NCI-H187 (cell line): ENCODE measurements at regions not wholly inside any gene's neighbourhood (a gene's known extent, or its start where the extent isn't known, plus 50 kb on each side); places are given as distances from the start of the nearest gene placed in this dataset.

Experiments
- DNase-seq, 2 experiments: peaks; one replicate each; lab custom pipeline; 2025; lab: John Stamatoyannopoulos, UW

- DNase-seq = no peak
These were observed 64.0 kb upstream of the FERD3L start for GRCh38 chr7:19209166-19209696.

GRCh38 chr7:19206721-19207120 is 61.5 kb upstream of the FERD3L start:
- no peak for DNase-seq

GRCh38 chr7:19203686-19204085 is 58.5 kb upstream of the FERD3L start:
- no peak for DNase-seq

GRCh38 chr7:19202599-19202998 is 57.4 kb upstream of the FERD3L start:
- DNase-seq = no peak
